H9 (cell line): ENCODE measurements at regions not wholly inside any gene's neighbourhood (a gene's known extent, or its start where the extent isn't known, plus 50 kb on each side); places are given as distances from the start of the nearest gene placed in this dataset.

Experiments used
- DNase-seq: peaks from one replicate; pipeline ENCODE4 v3.0.0-alpha.2; 2017
- H2AFZ ChIP-seq: one replicate; pipeline ENCODE4 v1.6.1; 2013; ENCODE audit warnings: mild to moderate bottlenecking, low read length, control low read depth, moderate library complexity
- H2AK5ac ChIP-seq: 2 replicates; pipeline ENCODE4 v1.6.1; 2013; ENCODE audit warnings: low read length, control low read depth, mixed read lengths; ENCODE audit not compliant: insufficient read length
- H2BK120ac ChIP-seq: one replicate; pipeline ENCODE4 v1.6.1; 2013; ENCODE audit warnings: low read depth, mild to moderate bottlenecking, low read length, control low read depth, inconsistent platforms; ENCODE audit not compliant: poor library complexity, severe bottlenecking
- H2BK12ac ChIP-seq: 2 replicates; pipeline ENCODE4 v1.6.1; 2013; ENCODE audit warnings: low read length, control low read depth, mixed read lengths, low read depth; ENCODE audit not compliant: insufficient read length
- H2BK15ac ChIP-seq: 2 replicates; pipeline ENCODE4 v1.6.1; 2013; ENCODE audit warnings: low read depth, low read length, control low read depth
- H2BK20ac ChIP-seq: one replicate; pipeline ENCODE4 v1.6.1; 2013; ENCODE audit warnings: low read depth, mild to moderate bottlenecking, low read length, control low read depth, inconsistent platforms; ENCODE audit not compliant: poor library complexity, severe bottlenecking
- H2BK5ac ChIP-seq: 2 replicates; pipeline ENCODE4 v1.6.1; 2013; ENCODE audit warnings: low read length, control low read depth, mixed read lengths; ENCODE audit not compliant: insufficient read length
- H3K14ac ChIP-seq: 2 replicates; pipeline ENCODE4 v1.6.1; 2013; ENCODE audit warnings: low read length, control low read depth; ENCODE audit not compliant: insufficient read depth
- H3K18ac ChIP-seq: 2 replicates; pipeline ENCODE4 v1.6.1; 2013; ENCODE audit warnings: low read depth, mild to moderate bottlenecking, mixed read lengths, low read length, control low read depth; ENCODE audit not compliant: insufficient read length
- H3K23ac ChIP-seq: 2 replicates; pipeline ENCODE4 v1.6.1; 2013; ENCODE audit warnings: low read length, control low read depth, mixed read lengths, low read depth; ENCODE audit not compliant: insufficient read length
- H3K23me2 ChIP-seq: 2 replicates; pipeline ENCODE4 v1.6.1; 2013; ENCODE audit warnings: low read depth, mild to moderate bottlenecking, mixed read lengths, low read length, control low read depth; ENCODE audit not compliant: insufficient read length, poor library complexity, severe bottlenecking
- H3K27ac ChIP-seq: 2 replicates; pipeline ENCODE4 v1.5.1; 2013; ENCODE audit warnings: low read length, control low read depth, mixed read lengths, low read depth; ENCODE audit not compliant: insufficient read length
- H3K27me3 ChIP-seq: 2 replicates; pipeline ENCODE4 v1.6.1; 2013; ENCODE audit warnings: low read length, control low read depth, inconsistent platforms; ENCODE audit not compliant: insufficient read depth
- H3K4ac ChIP-seq: 2 replicates; pipeline ENCODE4 v1.6.1; 2013; ENCODE audit warnings: low read depth, mild to moderate bottlenecking, control low read depth, inconsistent platforms, low read length, moderate library complexity
- H3K4me1 ChIP-seq: 2 replicates; pipeline ENCODE4 v1.6.1; 2013; ENCODE audit warnings: low read length, control low read depth, inconsistent platforms; ENCODE audit not compliant: insufficient read depth
- H3K4me2 ChIP-seq: 2 replicates; pipeline ENCODE4 v1.6.1; 2013; ENCODE audit warnings: low read length, control low read depth, mixed read lengths; ENCODE audit not compliant: insufficient read length, insufficient read depth
- H3K56ac ChIP-seq: 2 replicates; pipeline ENCODE4 v1.6.1; 2013; ENCODE audit warnings: low read depth, mild to moderate bottlenecking, mixed read lengths, low read length, control low read depth; ENCODE audit not compliant: insufficient read length
- H3K79me1 ChIP-seq: 2 replicates; pipeline ENCODE4 v1.6.1; 2013; ENCODE audit warnings: low read depth, mild to moderate bottlenecking, moderate library complexity, low read length, control low read depth, inconsistent platforms; ENCODE audit not compliant: insufficient read depth, poor library complexity, severe bottlenecking
- H3K79me2 ChIP-seq: 2 replicates; pipeline ENCODE4 v1.6.1; 2013; ENCODE audit warnings: low read length, control low read depth, inconsistent platforms; ENCODE audit not compliant: insufficient read depth
- H3K9ac ChIP-seq: 2 replicates; pipeline ENCODE4 v1.6.1; 2013; ENCODE audit warnings: low read length, control low read depth, mixed read lengths; ENCODE audit not compliant: insufficient read length; ENCODE audit errors: extremely low read depth
- H3K9me3 ChIP-seq: one replicate; pipeline ENCODE4 v1.6.1; 2013; ENCODE audit warnings: low read depth, low read length, inconsistent platforms; ENCODE audit not compliant: control insufficient read depth
- H3T11ph ChIP-seq: one replicate; pipeline ENCODE4 v1.6.1; 2013; ENCODE audit warnings: mild to moderate bottlenecking, low read length, control low read depth, inconsistent platforms
- H4K20me1 ChIP-seq: one replicate; pipeline ENCODE4 v1.6.1; 2013; ENCODE audit not compliant: control insufficient read depth, insufficient read length, insufficient read depth
- H4K5ac ChIP-seq: 2 replicates; pipeline ENCODE4 v1.6.1; 2013; ENCODE audit warnings: low read depth, mild to moderate bottlenecking, mixed read lengths, low read length, control low read depth; ENCODE audit not compliant: insufficient read length
- H4K8ac ChIP-seq: replicated peaks from 2 replicates; pipeline ENCODE4 v1.6.1; 2013; ENCODE audit warnings: low read length, control low read depth, mixed read lengths, low read depth; ENCODE audit not compliant: insufficient read length
- H4K91ac ChIP-seq: 2 replicates; pipeline ENCODE4 v1.6.1; 2013; ENCODE audit warnings: low read depth, mild to moderate bottlenecking, moderate library complexity, mixed read lengths, low read length, control low read depth; ENCODE audit not compliant: insufficient read length
- H3K27ac Mint-ChIP-seq, 3 experiments: 2 replicates in 2 of 3; 3 replicates in 1 of 3; pipeline ENCODE4 v1.8.0; 2020 to 2021; ENCODE audit warnings: mixed read lengths in 3 of 3, mild to moderate bottlenecking in 1 of 3, moderate library complexity in 1 of 3
- H3K27me3 Mint-ChIP-seq: 2 replicates; pipeline ENCODE4 v1.8.0; 2021; ENCODE audit warnings: low read depth, mild to moderate bottlenecking, moderate library complexity, mixed read lengths
- H3K36me3 Mint-ChIP-seq, 3 experiments: 2 replicates in 2 of 3; 3 replicates in 1 of 3; pipeline ENCODE4 v1.8.0; 2020 to 2021; ENCODE audit warnings: low read depth in 3 of 3, mixed read lengths in 3 of 3; ENCODE audit not compliant: insufficient read depth in 1 of 3
- H3K4me1 Mint-ChIP-seq, 2 experiments: 2 replicates each; pipeline ENCODE4 v1.8.0; 2020; ENCODE audit warnings: mixed read lengths in 2 of 2
- H3K4me3 Mint-ChIP-seq, 2 experiments: 2 replicates in 1 of 2; 3 replicates in 1 of 2; pipeline ENCODE4 v1.8.0; 2020 to 2021; ENCODE audit warnings: mild to moderate bottlenecking in 2 of 2, mixed read lengths in 2 of 2, moderate library complexity in 1 of 2
- H3K9me3 Mint-ChIP-seq, 2 experiments: 2 replicates in 1 of 2; 3 replicates in 1 of 2; pipeline ENCODE4 v1.8.0; 2020; ENCODE audit warnings: mild to moderate bottlenecking in 2 of 2, mixed read lengths in 2 of 2, moderate library complexity in 1 of 2
- CTCF ChIP-seq: fragments of 200-600 bp; sonication (generic); conservative IDR thresholded peaks from 3 replicates; pipeline ENCODE4 v1.8.0; 2021; ENCODE audit warnings: antibody characterized with exemption, mild to moderate bottlenecking
- WGBS: extraction: QIAGEN DNeasy Blood & Tissue Kit; methylation state at CpG from one replicate; pipeline ENCODE4 v1.1.7; 2013; ENCODE audit warnings: missing lambda C conversion rate, low lambda C conversion rate, mixed read lengths; ENCODE audit not compliant: insufficient read length; ENCODE audit errors: extremely low coverage; 5-methylcytosine and 5-hydroxymethylcytosine counted together

DNA sequence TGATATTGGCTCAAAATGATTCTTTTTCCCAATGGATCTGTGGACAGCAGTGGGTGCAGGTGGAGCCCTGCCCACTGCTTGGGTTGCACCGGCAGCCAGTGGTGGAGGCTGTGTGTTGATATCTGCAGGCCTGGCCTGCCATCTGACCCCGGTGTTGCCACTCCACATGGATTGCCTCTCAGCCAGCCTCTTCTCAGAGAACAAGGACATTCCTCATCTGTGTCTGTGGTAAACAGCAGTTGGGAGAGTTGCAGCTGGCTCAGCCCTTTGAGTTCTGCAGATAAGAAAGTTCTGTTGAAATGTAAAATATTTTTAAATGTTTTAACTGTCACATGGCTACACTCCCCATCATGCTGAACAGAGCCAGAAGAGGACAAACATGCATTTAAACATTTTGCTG lies 374.9 kb upstream of the CELF2 start:
- H3K9ac ChIP-seq: no peak overlapping the region
- no peaks in the 10 kb centered on the region for H3K79me2 ChIP-seq
- H3K4me2 ChIP-seq: no peak overlapping the region
- Mint-ChIP-seq H3K27ac (peak overlapping the region in 2 of 3 experiments; percentile 39 to 69; a peak in 1 of 7 replicates), H3K36me3 (0 out of 7 replicates have a peak, but pooled peaks cover 0 to 3% (median 0%) of the 10 kb centered on the region in 3 experiments), H3K4me1 (peaks cover 46 to 47% of the 10 kb centered on the region in 2 experiments), H3K9me3 (no peaks in the 10 kb centered on the region), H3K4me3 (no peak overlapping the region), H3K27me3 (no peaks in the 10 kb centered on the region; the same call in none of the 2 replicates)
- H3K56ac ChIP-seq: no peak overlapping the region
- DNase-seq: peak; percentile 32
- no peak overlapping the region for H3K27ac ChIP-seq
- H3K23me2 ChIP-seq: no peaks in the 10 kb centered on the region
- no peak overlapping the region for H3T11ph ChIP-seq
- H3K79me1 ChIP-seq: no peaks in the 10 kb centered on the region
- H2AFZ ChIP-seq: no peak overlapping the region
- H3K14ac ChIP-seq: no peak overlapping the region
- WGBS: no CpG with 5 or more reads among the region's 2 CpGs
- H3K4ac ChIP-seq: no peak overlapping the region
- H2AK5ac ChIP-seq: no peak overlapping the region
- no peak overlapping the region for H2BK120ac ChIP-seq
- no peak for TF ChIP-seq CTCF
- H2BK20ac ChIP-seq: no peak overlapping the region
- no peaks in the 10 kb centered on the region for H3K27me3 ChIP-seq
- H4K8ac ChIP-seq: no peak overlapping the region
- H3K4me1 ChIP-seq: peaks cover 7% of the 10 kb centered on the region; the same call in 1 of the 2 replicates
- H3K23ac ChIP-seq: no peak overlapping the region
- no peaks in the 10 kb centered on the region for H3K9me3 ChIP-seq
- H4K91ac ChIP-seq: no peak overlapping the region
- H4K20me1 ChIP-seq: no peaks in the 10 kb centered on the region
- H2BK15ac ChIP-seq: no peak overlapping the region
- H2BK5ac ChIP-seq: no peak overlapping the region
- H3K18ac ChIP-seq: peak overlapping the region; percentile 7
- no peak overlapping the region for H4K5ac ChIP-seq
- H2BK12ac ChIP-seq: no peak overlapping the region
